Peyer's patch (tissue), 4 donors: ENCODE measurements at regions not wholly inside any gene's neighbourhood (a gene's known extent, or its start where the extent isn't known, plus 50 kb on each side); places are given as distances from the start of the nearest gene placed in this dataset.

Source experiments
- DNase-seq, 3 donors: peaks; one replicate each; pipeline ENCODE4 v3.0.0-alpha.2; 2017 to 2019
- H3K27ac ChIP-seq, 4 donors: fragments of 200-600 bp; sonication (generic); one replicate each; pipeline ENCODE4 v1.5.1; 2016 to 2019
- H3K27me3 ChIP-seq, 2 donors: fragments of 200-600 bp; sonication (generic); one replicate each; pipeline ENCODE4 v1.5.1; 2019
- H3K36me3 ChIP-seq, 3 donors: fragments of 200-600 bp; sonication (generic); one replicate each; pipeline ENCODE4 v1.5.1; 2016 to 2019
- H3K4me1 ChIP-seq, 4 donors: fragments of 200-600 bp; sonication (generic); one replicate each; pipeline ENCODE4 v1.5.1; 2016 to 2019
- H3K4me3 ChIP-seq, 4 donors: fragments of 200-600 bp; sonication (generic); 1 replicate in 3 of 4; 2 replicates in 1 of 4; pipeline ENCODE4 v1.5.1; 2016 to 2019; ENCODE audit warnings: mild to moderate bottlenecking in 1 of 4
- H3K9me3 ChIP-seq, 4 donors: fragments of 200-600 bp; sonication (generic); one replicate each; pipeline ENCODE4 v1.5.1; 2016 to 2019; ENCODE audit warnings: mild to moderate bottlenecking in 1 of 4
- POLR2A ChIP-seq, 2 donors: fragments of 450-650 bp; IDR thresholded peaks; one replicate each; pipeline ENCODE4 v1.5.1; 2017; ENCODE audit warnings: antibody characterized with exemption in 2 of 2, mild to moderate bottlenecking in 2 of 2, moderate library complexity in 2 of 2
- TF ChIP-seq, protein P1 (sequence below), 6 experiments: fragments of 450-650 bp in 4 of 6; fragments of 200-600 bp in 2 of 6; sonication (generic) in 1 of 6; IDR thresholded peaks; one replicate each; pipeline ENCODE4 v1.5.1; 2017 to 2019; ENCODE audit warnings: antibody characterized with exemption in 6 of 6, mild to moderate bottlenecking in 3 of 6, moderate library complexity in 1 of 6

DNA sequence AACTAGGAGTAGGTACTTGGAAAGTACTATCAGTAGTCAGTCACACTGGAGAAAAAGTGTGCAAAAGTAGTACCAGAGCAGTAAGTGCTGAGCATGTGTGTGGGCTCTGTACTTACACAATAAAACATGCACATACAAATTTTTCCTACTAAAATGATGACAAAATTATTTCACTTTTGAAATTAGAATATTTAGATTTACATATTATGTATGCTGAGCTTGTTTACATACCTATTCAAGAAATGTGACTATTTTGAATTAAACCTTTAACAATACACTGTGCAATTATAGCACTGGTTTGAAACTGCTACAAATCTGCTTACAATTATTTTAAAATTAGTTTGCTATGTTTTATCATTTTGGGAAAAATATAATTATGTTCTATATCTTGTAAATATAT lies 2781.6 kb upstream of the PCDH20 start:
- no peak overlapping the region for H3K27ac ChIP-seq
- no peaks in the 10 kb centered on the region for H3K36me3 ChIP-seq
- no peak for DNase-seq
- H3K4me3 ChIP-seq: no peak overlapping the region
- H3K27me3 ChIP-seq: no peaks in the 10 kb centered on the region
- H3K4me1 ChIP-seq: no peaks in the 10 kb centered on the region
- TF ChIP-seq, protein P1, sequence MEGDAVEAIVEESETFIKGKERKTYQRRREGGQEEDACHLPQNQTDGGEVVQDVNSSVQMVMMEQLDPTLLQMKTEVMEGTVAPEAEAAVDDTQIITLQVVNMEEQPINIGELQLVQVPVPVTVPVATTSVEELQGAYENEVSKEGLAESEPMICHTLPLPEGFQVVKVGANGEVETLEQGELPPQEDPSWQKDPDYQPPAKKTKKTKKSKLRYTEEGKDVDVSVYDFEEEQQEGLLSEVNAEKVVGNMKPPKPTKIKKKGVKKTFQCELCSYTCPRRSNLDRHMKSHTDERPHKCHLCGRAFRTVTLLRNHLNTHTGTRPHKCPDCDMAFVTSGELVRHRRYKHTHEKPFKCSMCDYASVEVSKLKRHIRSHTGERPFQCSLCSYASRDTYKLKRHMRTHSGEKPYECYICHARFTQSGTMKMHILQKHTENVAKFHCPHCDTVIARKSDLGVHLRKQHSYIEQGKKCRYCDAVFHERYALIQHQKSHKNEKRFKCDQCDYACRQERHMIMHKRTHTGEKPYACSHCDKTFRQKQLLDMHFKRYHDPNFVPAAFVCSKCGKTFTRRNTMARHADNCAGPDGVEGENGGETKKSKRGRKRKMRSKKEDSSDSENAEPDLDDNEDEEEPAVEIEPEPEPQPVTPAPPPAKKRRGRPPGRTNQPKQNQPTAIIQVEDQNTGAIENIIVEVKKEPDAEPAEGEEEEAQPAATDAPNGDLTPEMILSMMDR (IDR thresholded peaks at IDR 0.05): no peak
- no peak for TF ChIP-seq POLR2A (IDR thresholded peaks at IDR 0.05)
- H3K9me3 ChIP-seq: no peaks in the 10 kb centered on the region

DNA sequence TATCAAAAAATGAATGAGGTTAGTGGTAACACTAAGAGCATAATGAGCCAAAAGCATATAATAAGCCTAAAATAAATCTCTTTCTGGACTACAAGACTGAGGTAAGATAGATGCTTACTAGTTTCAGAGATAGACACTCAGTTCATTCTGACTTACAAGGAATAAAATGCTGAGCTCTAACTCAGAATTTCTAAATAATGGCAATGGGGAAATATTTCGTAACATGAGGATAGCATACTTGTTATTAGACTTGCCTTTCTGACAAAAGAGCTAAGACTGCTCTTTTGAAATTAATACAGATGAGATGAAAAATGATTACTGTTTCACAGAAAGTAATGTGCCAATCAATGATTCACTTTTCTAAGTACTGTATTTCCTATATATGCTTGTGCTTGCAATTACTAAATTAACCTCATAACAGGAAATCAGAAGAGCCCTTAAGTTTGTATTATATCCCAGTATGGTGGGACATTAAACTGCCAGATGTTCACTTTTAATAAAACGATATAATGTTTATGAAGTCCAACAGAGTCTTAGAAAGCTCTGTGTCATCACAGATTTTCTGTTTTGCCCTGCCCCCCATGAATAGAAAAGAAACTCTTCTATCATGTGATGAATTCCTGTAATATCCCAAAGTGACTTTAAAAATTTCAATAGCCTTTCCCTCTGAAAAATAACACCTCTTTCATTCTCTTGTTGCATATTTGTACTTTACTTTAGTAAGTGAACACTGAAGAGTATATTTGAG lies 2771.0 kb upstream of the PCDH20 start:
- Histone ChIP-seq H3K36me3 (no peaks in the 10 kb centered on the region), H3K9me3 (no peaks in the 10 kb centered on the region), H3K4me1 (no peaks in the 10 kb centered on the region), H3K27me3 (no peaks in the 10 kb centered on the region), H3K27ac (no peak overlapping the region), H3K4me3 (no peak overlapping the region)
- DNase-seq: no peak
- TF ChIP-seq, protein P1 (IDR thresholded peaks at IDR 0.05): no peak
- TF ChIP-seq POLR2A (IDR thresholded peaks at IDR 0.05): no peak

DNA sequence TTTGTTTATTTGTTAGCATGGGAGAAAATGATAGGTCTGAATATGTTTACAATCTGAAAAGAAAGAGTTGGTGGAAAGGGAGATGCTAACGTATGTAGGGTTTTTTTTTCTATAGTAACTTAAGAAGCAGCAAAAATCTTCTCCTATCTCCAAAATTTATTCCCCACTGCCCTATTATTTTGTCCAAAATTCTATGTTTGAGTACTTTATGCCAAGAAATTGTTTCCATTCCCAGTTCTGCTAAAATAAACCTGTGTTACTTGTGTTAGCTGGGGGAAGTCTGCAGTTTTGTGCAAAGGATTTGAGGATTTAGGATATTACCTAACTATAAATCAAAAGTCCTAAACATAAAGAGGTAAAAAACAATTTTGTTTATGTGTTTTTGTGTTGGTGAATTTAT lies 2770.4 kb upstream of the PCDH20 start:
- Histone ChIP-seq H3K4me3 (no peak overlapping the region), H3K4me1 (no peaks in the 10 kb centered on the region), H3K36me3 (no peaks in the 10 kb centered on the region), H3K9me3 (no peaks in the 10 kb centered on the region), H3K27ac (no peak overlapping the region), H3K27me3 (no peaks in the 10 kb centered on the region)
- DNase-seq: no peak
- no peak for TF ChIP-seq POLR2A (IDR thresholded peaks at IDR 0.05)
- TF ChIP-seq, protein P1 (IDR thresholded peaks at IDR 0.05): no peak

DNA sequence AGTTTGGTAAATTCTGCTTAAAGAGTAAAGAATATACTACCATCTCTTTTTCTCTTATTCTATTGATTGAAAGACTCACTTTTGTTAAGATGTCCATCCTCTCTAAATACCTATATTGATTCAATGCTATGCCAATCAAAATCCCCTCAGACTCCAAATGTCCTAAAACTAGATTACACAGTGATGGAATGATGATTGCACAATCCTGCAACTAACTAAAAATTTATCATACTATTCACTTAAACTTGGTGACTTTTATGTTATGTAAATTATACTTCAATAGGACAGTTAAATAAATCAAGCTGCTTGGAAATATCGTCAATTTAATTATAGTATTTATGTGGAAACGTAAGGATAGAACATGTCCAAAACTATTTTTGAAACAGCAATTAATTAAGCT lies 2765.1 kb upstream of the PCDH20 start:
- H3K4me1 ChIP-seq: no peaks in the 10 kb centered on the region
- no peaks in the 10 kb centered on the region for H3K36me3 ChIP-seq
- DNase-seq: no peak
- H3K4me3 ChIP-seq: no peak overlapping the region
- H3K27me3 ChIP-seq: no peaks in the 10 kb centered on the region
- peaks cover 0 to 2% (median 0%) of the 10 kb centered on the region in 4 donors for H3K9me3 ChIP-seq
- no peak overlapping the region for H3K27ac ChIP-seq
- TF ChIP-seq, protein P1 (IDR thresholded peaks at IDR 0.05): no peak
- TF ChIP-seq POLR2A (IDR thresholded peaks at IDR 0.05): no peak

DNA sequence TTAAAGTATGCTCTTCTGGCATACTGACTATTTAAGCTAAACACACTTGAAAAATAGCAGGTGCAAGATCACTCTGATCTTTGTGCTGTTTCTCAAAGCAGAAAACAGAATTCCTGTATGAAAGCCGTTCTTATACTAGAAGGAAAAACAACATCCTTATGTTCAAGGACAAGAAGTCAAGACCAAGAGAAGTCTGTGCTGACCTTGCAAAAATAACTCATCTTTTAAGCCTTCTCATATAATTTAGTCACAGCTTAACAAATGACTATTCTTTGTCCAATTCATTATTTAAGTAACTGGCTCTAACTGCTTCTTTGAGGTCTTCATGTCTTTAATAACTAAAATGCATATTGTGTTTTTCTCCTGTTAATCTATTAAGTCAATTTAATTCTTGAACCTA lies 2750.2 kb upstream of the PCDH20 start:
- Histone ChIP-seq H3K4me3 (no peak overlapping the region), H3K27ac (no peak overlapping the region), H3K36me3 (no peaks in the 10 kb centered on the region), H3K4me1 (no peaks in the 10 kb centered on the region), H3K9me3 (no peaks in the 10 kb centered on the region), H3K27me3 (no peaks in the 10 kb centered on the region)
- no peak for DNase-seq
- TF ChIP-seq POLR2A (IDR thresholded peaks at IDR 0.05): no peak
- TF ChIP-seq, protein P1 (IDR thresholded peaks at IDR 0.05): no peak
